NB4 (cell line): ENCODE measurements at regions not wholly inside any gene's neighbourhood (a gene's known extent, or its start where the extent isn't known, plus 50 kb on each side); places are given as distances from the start of the nearest gene placed in this dataset.

Experiments
- CTCF ChIP-seq: IDR thresholded peaks from one replicate; pipeline ENCODE4 v1.5.1; 2012; ENCODE audit warnings: low read depth, low read length
- POLR2A ChIP-seq: IDR thresholded peaks from 2 replicates; pipeline ENCODE4 v1.6.1; 2011; ENCODE audit warnings: mild to moderate bottlenecking; ENCODE audit not compliant: insufficient read length; ENCODE audit errors: extremely low read depth
- TF ChIP-seq, protein P1 (sequence below): IDR thresholded peaks from 2 replicates; pipeline ENCODE4 v1.6.1; 2011; ENCODE audit warnings: low read depth, low read length

DNA sequence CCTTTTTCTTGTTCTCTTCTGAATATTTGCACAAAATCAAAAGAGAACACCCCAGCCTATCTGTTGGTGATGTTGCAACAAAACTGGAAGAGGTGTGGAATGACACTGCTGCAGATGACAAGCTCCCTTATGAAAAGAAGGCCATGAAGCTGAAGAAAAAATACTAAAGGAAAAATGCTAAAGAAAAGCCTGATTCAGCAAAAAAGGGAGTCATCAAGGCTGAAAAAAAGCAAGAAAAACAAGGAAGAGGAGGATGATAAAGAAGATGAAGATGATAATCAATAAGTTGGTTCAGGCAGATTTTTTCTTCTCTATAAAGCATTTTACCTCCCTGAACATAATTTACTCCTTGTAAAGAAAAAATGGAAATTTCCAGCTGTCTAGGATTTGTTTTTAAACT, 1538.8 kb downstream of the RPA4 start:
- TF ChIP-seq CTCF = no peak
- TF ChIP-seq POLR2A = no peak
- TF ChIP-seq, protein P1, sequence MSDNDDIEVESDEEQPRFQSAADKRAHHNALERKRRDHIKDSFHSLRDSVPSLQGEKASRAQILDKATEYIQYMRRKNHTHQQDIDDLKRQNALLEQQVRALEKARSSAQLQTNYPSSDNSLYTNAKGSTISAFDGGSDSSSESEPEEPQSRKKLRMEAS = no peak
